HepG2 (cell line): ENCODE measurements at regions not wholly inside any gene's neighbourhood (a gene's known extent, or its start where the extent isn't known, plus 50 kb on each side); places are given as distances from the start of the nearest gene placed in this dataset.

ENCODE experiments used
- ATAC-seq: fragments of 200-7000 bp; cut with Tn5 transposase; 3 replicates; pipeline ENCODE4 v1.9.1; 2020; ENCODE audit warnings: mild to moderate bottlenecking, moderate library complexity
- BruUV-seq: library from RNA; stranded (reverse); fragments of 400-500 nt; replicated peaks from 2 replicates; lab custom pipeline; 2021; lab: Mats Ljungman, UMichigan
- CTCF ChIA-PET: fragments of 300-600 bp; formaldehyde crosslinking; extraction: SDS; loops from one replicate; lab custom pipeline; 2021; ENCODE audit warnings: low total read pairs, inconsistent platforms, low intra/inter-chr PET ratio; lab: Yijun Ruan, JAX
- POLR2A ChIA-PET: fragments of 350-600 bp; sonication (Branson Sonifier 250); formaldehyde crosslinking; loops from one replicate; lab custom pipeline; 2020; ENCODE audit warnings: antibody characterized with exemption, inconsistent platforms; lab: Yijun Ruan, JAX
- DNase-seq: peaks from one replicate; pipeline ENCODE4 v3.0.0-alpha.2; 2015; ENCODE audit warnings: low spot score
- FAIRE-seq: peaks from 3 replicates; lab custom pipeline; 2011; peaks lifted over from hg19 to GRCh38; lab: Jason Lieb, UNC
- H2AFZ ChIP-seq: one replicate; pipeline ENCODE4 v1.6.1; 2011; ENCODE audit warnings: low read length, inconsistent platforms
- H3K27ac ChIP-seq: fragments of 300-600 bp; 3 replicates; pipeline ENCODE4 v1.8.0; 2011; ENCODE audit warnings: mixed run types, mild to moderate bottlenecking, mixed read lengths, low read length, inconsistent platforms; ENCODE audit not compliant: insufficient read depth; ENCODE audit errors: extremely low read length
- H3K27me3 ChIP-seq, 2 experiments: fragments of 200-600 bp in 1 of 2; 2 replicates in 1 of 2; 3 replicates in 1 of 2; pipeline versions ENCODE4 v1.6.0 to v1.8.0; 2011; ENCODE audit warnings: low read length in 2 of 2, mild to moderate bottlenecking in 2 of 2, moderate library complexity in 2 of 2, inconsistent platforms in 1 of 2; ENCODE audit not compliant: insufficient read depth in 2 of 2, control insufficient read depth in 1 of 2
- H3K36me3 ChIP-seq, 2 experiments: fragments of 200-600 bp in 1 of 2; replicated peaks in 1 of 2; 2 replicates in 1 of 2; 3 replicates in 1 of 2; pipeline versions ENCODE4 v1.5.1 to v1.8.0; 2011; ENCODE audit warnings: low read length in 2 of 2, inconsistent platforms in 1 of 2; ENCODE audit not compliant: insufficient read depth in 2 of 2, control insufficient read depth in 1 of 2
- H3K4me1 ChIP-seq: 2 replicates; pipeline ENCODE4 v1.5.1; 2012; ENCODE audit warnings: low read length, inconsistent platforms; ENCODE audit not compliant: insufficient read depth
- H3K4me2 ChIP-seq: 2 replicates; pipeline ENCODE4 v1.6.0; 2011; ENCODE audit warnings: low read depth, low read length, inconsistent platforms
- H3K4me3 ChIP-seq, 3 experiments: fragments of 200-600 bp in 1 of 3; sonication (generic), shearing (Covaris generic) in 1 of 3; replicated peaks in 1 of 3; 2 replicates each; pipeline ENCODE4 v1.5.1; 2011 to 2016; ENCODE audit warnings: low read length in 3 of 3, inconsistent platforms in 2 of 3, low read depth in 2 of 3, mild to moderate bottlenecking in 2 of 3, control low read depth in 1 of 3, mixed read lengths in 1 of 3; ENCODE audit not compliant: insufficient read depth in 1 of 3
- H3K79me2 ChIP-seq: one replicate; pipeline ENCODE4 v1.6.1; 2011; ENCODE audit warnings: low read length, inconsistent platforms; ENCODE audit not compliant: insufficient read depth
- H3K9ac ChIP-seq: 2 replicates; pipeline ENCODE4 v1.6.0; 2011; ENCODE audit warnings: mild to moderate bottlenecking, low read depth, low read length, inconsistent platforms; ENCODE audit not compliant: insufficient read depth
- H3K9me3 ChIP-seq: 2 replicates; pipeline ENCODE4 v1.5.1; 2012; ENCODE audit warnings: mild to moderate bottlenecking, low read length
- H4K20me1 ChIP-seq: 2 replicates; pipeline ENCODE4 v1.6.0; 2011; ENCODE audit warnings: inconsistent platforms, mild to moderate bottlenecking, low read length, moderate library complexity; ENCODE audit not compliant: insufficient read depth
- KLF9 ChIP-seq: IDR thresholded peaks from 2 replicates; pipeline ENCODE4 v1.6.1; 2016; ENCODE audit warnings: low read depth
- NFE2L2 ChIP-seq: fragments of 150-350 bp; IDR thresholded peaks from 2 replicates; pipeline ENCODE4 v1.6.1; 2014; ENCODE audit warnings: low read length
- PAF1 ChIP-seq: IDR thresholded peaks from 2 replicates; pipeline ENCODE4 v1.6.1; 2016; ENCODE audit warnings: missing genetic modification reagents, missing compliant biosample characterization
- TOE1 ChIP-seq: sonication (generic); formaldehyde crosslinking; IDR thresholded peaks from 2 replicates; pipeline ENCODE4 v1.4.0; 2020; ENCODE audit warnings: mild to moderate bottlenecking, missing genetic modification reagents
- ZBTB38 ChIP-seq: sonication (generic); formaldehyde crosslinking; IDR thresholded peaks from 2 replicates; pipeline ENCODE4 v1.5.1; 2020; ENCODE audit warnings: mild to moderate bottlenecking, missing genetic modification reagents
- ZNF788 ChIP-seq: sonication (generic); formaldehyde crosslinking; IDR thresholded peaks from 2 replicates; pipeline ENCODE4 v1.5.0; 2020; ENCODE audit warnings: mild to moderate bottlenecking, missing genetic modification reagents, borderline replicate concordance
- ZNF879 ChIP-seq: sonication (generic); formaldehyde crosslinking; IDR thresholded peaks from 2 replicates; pipeline ENCODE4 v1.8.1; 2023; ENCODE audit warnings: missing genetic modification reagents
- WGBS: methylation state at CpG from one replicate; pipeline ENCODE4 v1.1.6; 2017; ENCODE audit warnings: low lambda C conversion rate; 5-methylcytosine and 5-hydroxymethylcytosine counted together
- in situ Hi-C: cut with HindIII; loops from 2 replicates; pipeline ENCODE4 v1.10.0; 2017; ENCODE audit warnings: low pct_unique_long_range_greater_than_20kb; ENCODE audit not compliant: extremely low pct_ligation_motif_present
- intact Hi-C: fragments of 100-400 bp; cut with micrococcal nuclease; formaldehyde crosslinking; loops from one replicate; pipeline ENCODE4 v1.10.0; 2022; ENCODE audit not compliant: unreplicated experiment
- TF ChIP-seq, protein P1 (sequence below): sonication (generic); formaldehyde crosslinking; IDR thresholded peaks from 2 replicates; pipeline ENCODE4 v1.4.0; 2020; ENCODE audit warnings: missing genetic modification reagents
- TF ChIP-seq, protein P2 (sequence below): sonication (generic); formaldehyde crosslinking; conservative IDR thresholded peaks from 2 replicates; pipeline ENCODE4 v1.4.0; 2020; ENCODE audit warnings: missing genetic modification reagents
- TF ChIP-seq, protein P3 (sequence below): sonication (generic); formaldehyde crosslinking; IDR thresholded peaks from 2 replicates; pipeline ENCODE4 v1.4.0; 2020; ENCODE audit warnings: missing genetic modification reagents, borderline replicate concordance
- TF ChIP-seq, protein P4 (sequence below): sonication (generic); formaldehyde crosslinking; IDR thresholded peaks from 2 replicates; pipeline ENCODE4 v1.8.0; 2022; ENCODE audit warnings: mild to moderate bottlenecking, missing genetic modification reagents

DNA sequence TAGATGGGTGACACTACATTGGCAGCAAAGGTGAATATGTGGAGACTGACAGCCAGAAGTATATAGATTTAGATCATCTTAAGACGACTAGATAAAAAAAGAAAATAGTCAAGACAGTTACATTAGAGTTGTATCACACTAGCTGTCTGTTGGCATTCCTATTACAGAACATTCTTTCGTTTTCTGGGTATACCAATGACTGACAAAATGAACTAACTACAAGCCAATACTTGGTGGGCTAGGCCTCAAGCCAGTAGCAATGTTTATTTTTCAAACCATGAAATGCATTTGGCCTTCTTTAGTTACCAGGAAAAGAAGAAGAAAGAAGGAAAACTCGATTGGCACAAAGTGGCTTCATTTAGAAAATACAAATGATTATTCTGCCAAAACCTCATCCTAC lies 944.9 kb upstream of the ZEB2 start:
- no peaks in the 10 kb centered on the region for H3K79me2 ChIP-seq
- under 1% methylated on average over 3 of the region's 3 CpGs for WGBS
- no peaks in the 10 kb centered on the region for H3K9me3 ChIP-seq
- ATAC-seq (no peak), FAIRE-seq (no peak), DNase-seq (no peak)
- no peak overlapping the region for H3K4me3 ChIP-seq
- H3K9ac ChIP-seq = no peak overlapping the region
- no peaks in the 10 kb centered on the region for H3K27me3 ChIP-seq
- no peak overlapping the region for H2AFZ ChIP-seq
- H4K20me1 ChIP-seq = no peaks in the 10 kb centered on the region
- in situ Hi-C loops (no loop called here), intact Hi-C loops (no loop called here)
- BruUV-seq = no TSS peak
- H3K4me1 ChIP-seq = no peaks in the 10 kb centered on the region
- POLR2A ChIA-PET = no interaction called here
- no peak overlapping the region for H3K4me2 ChIP-seq
- CTCF ChIA-PET = no interaction called here
- no peaks in the 10 kb centered on the region for H3K36me3 ChIP-seq
- H3K27ac ChIP-seq = no peak overlapping the region
- TF ChIP-seq, protein P1, sequence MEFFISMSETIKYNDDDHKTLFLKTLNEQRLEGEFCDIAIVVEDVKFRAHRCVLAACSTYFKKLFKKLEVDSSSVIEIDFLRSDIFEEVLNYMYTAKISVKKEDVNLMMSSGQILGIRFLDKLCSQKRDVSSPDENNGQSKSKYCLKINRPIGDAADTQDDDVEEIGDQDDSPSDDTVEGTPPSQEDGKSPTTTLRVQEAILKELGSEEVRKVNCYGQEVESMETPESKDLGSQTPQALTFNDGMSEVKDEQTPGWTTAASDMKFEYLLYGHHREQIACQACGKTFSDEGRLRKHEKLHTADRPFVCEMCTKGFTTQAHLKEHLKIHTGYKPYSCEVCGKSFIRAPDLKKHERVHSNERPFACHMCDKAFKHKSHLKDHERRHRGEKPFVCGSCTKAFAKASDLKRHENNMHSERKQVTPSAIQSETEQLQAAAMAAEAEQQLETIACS (CRISPR knock-in tag) = no peak
- TF ChIP-seq, protein P2, sequence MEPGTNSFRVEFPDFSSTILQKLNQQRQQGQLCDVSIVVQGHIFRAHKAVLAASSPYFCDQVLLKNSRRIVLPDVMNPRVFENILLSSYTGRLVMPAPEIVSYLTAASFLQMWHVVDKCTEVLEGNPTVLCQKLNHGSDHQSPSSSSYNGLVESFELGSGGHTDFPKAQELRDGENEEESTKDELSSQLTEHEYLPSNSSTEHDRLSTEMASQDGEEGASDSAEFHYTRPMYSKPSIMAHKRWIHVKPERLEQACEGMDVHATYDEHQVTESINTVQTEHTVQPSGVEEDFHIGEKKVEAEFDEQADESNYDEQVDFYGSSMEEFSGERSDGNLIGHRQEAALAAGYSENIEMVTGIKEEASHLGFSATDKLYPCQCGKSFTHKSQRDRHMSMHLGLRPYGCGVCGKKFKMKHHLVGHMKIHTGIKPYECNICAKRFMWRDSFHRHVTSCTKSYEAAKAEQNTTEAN (CRISPR knock-in tag) = no peak
- TF ChIP-seq TOE1 (no peak), ZNF879 (CRISPR knock-in tag) (no peak), ZNF788 (CRISPR knock-in tag) (no peak), NFE2L2 (no peak), PAF1 (CRISPR knock-in tag) (no peak), KLF9 (CRISPR knock-in tag) (no peak), ZBTB38 (CRISPR knock-in tag) (no peak)
- TF ChIP-seq, protein P3, sequence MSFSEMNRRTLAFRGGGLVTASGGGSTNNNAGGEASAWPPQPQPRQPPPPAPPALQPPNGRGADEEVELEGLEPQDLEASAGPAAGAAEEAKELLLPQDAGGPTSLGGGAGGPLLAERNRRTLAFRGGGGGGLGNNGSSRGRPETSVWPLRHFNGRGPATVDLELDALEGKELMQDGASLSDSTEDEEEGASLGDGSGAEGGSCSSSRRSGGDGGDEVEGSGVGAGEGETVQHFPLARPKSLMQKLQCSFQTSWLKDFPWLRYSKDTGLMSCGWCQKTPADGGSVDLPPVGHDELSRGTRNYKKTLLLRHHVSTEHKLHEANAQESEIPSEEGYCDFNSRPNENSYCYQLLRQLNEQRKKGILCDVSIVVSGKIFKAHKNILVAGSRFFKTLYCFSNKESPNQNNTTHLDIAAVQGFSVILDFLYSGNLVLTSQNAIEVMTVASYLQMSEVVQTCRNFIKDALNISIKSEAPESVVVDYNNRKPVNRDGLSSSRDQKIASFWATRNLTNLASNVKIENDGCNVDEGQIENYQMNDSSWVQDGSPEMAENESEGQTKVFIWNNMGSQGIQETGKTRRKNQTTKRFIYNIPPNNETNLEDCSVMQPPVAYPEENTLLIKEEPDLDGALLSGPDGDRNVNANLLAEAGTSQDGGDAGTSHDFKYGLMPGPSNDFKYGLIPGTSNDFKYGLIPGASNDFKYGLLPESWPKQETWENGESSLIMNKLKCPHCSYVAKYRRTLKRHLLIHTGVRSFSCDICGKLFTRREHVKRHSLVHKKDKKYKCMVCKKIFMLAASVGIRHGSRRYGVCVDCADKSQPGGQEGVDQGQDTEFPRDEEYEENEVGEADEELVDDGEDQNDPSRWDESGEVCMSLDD (CRISPR knock-in tag) = no peak
- TF ChIP-seq, protein P4, sequence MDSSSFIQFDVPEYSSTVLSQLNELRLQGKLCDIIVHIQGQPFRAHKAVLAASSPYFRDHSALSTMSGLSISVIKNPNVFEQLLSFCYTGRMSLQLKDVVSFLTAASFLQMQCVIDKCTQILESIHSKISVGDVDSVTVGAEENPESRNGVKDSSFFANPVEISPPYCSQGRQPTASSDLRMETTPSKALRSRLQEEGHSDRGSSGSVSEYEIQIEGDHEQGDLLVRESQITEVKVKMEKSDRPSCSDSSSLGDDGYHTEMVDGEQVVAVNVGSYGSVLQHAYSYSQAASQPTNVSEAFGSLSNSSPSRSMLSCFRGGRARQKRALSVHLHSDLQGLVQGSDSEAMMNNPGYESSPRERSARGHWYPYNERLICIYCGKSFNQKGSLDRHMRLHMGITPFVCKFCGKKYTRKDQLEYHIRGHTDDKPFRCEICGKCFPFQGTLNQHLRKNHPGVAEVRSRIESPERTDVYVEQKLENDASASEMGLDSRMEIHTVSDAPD (CRISPR knock-in tag) = no peak
